ENCODE measurements at regions not wholly inside any gene's neighbourhood (a gene's known extent, or its start where the extent isn't known, plus 50 kb on each side); places are given as distances from the start of the nearest gene placed in this dataset.

- no peak for DNase-seq (ENCODE audit: low read depth)
Observed at GRCh38 chr13:74870865-74871264, 611.1 kb downstream of the TBC1D4 start.

GRCh38 chr13:74869846-74870245, 612.1 kb downstream of the TBC1D4 start:
- DNase-seq (ENCODE audit: low read depth), result no peak

DNA sequence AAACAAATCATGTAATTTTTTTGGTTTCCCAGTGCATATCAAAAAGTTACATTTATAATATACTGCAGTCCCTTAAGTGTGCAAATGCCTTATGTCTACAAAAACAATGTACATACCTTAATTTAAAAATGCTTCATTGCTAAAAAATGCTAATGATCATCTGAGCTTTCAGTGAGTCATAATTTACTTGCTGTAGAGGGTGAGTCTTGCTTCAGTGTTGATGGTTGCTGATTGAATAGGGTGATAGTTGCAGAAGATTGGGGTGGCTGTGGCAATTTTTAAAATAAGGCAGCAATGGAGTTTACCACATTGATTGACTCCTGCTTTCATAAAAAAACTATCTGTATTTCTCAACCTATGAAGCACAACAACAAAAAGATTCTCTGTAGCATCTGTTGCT, 613.9 kb downstream of the TBC1D4 start:
- DNase-seq (ENCODE audit: low read depth), result no peak

DNA sequence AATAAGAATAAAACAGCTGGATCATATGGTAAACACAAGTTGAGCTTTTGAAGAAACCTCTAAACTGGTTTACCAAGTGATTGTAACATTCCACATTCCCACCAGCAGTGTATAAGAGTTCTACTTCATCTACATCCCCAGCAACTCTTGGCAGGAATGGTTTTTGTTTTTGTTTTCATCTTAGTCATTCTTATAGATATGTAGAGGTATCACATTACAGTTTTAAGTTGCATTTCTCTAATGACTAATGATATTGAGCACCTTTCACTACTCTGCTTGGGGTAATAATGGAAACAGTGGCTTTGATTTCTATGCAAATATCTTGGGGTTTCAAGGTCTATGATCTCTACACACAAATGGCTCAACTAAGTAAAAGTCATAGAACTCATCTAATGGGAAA, 614.5 kb downstream of the TBC1D4 start:
- DNase-seq (ENCODE audit: low read depth), result no peak

GRCh38 chr13:74866101-74866500, 615.9 kb downstream of the TBC1D4 start:
- no peak for DNase-seq (ENCODE audit: low read depth)

DNA sequence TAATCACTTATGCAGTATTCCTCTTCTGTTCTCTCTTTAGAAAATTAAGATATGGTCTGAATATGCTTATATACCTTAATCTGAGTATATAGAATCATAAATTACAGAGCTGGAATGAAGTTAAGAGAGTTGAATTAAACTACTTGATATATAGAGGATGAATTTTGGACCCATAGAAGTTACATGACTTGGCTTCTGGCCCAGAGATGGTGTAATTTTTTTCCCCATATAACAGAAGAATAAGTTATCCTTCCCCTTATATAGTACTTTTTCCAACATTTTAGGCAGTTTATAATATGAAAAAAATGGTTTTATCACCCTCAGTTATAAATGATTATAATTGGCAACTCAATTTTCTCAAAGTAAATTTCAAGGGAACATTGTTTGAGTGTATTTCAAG, 616.3 kb downstream of the TBC1D4 start:
- DNase-seq (ENCODE audit: low read depth), result no peak

DNA sequence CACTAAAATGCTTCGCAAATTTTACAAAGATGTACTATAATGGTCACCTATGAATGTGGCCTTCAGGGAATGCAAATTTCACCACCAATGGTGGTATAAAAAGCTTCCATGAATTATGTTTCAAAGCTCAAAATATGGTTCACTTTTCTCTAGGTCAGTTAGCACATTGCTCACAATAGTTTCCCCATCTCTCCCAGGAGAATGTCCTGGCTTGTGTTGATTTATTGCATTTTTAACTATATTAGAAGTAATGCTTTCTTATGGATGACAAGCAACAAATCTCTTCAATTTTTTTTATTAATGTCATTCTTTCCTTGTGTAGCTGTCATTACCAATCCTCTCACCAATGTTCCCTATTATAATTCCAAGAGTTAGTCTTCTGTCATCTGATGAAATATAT, 621.2 kb downstream of the TBC1D4 start:
- DNase-seq (ENCODE audit: low read depth), result no peak

- DNase-seq (ENCODE audit: low read depth), result no peak
Observed at GRCh38 chr13:74850893-74851292, 631.1 kb downstream of the TBC1D4 start.

DNA sequence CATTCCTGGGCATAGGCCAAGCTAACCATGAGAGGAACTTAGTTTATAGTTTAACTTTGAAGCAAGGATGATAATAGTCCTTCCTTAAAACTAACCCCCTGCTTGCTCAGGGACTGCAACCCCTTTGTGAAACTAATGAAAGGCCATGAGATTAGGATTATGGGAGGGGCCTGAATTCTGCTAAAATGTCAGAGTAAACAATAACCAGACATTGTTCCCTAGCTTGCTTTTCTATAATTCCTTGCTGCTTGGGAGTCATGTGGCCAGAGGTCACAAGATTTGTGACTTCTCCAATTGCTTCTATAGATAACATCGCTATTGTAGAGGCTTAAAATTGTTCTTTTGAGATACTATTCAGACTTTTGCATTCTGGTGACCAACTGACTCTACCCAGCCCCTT, 634.0 kb downstream of the TBC1D4 start:
- DNase-seq (ENCODE audit: low read depth), result no peak

GRCh38 chr13:74845806-74846205, 636.2 kb downstream of the TBC1D4 start:
- DNase-seq (ENCODE audit: low read depth), result no peak

- no peak for DNase-seq (ENCODE audit: low read depth)
Observed at GRCh38 chr13:74841651-74842050, 640.3 kb downstream of the TBC1D4 start.

GRCh38 chr13:74841123-74841522, 640.8 kb downstream of the TBC1D4 start:
- no peak for DNase-seq (ENCODE audit: low read depth)

- no peak for DNase-seq (ENCODE audit: low read depth)
Observed at GRCh38 chr13:74839656-74840055, 642.3 kb downstream of the TBC1D4 start.

DNA sequence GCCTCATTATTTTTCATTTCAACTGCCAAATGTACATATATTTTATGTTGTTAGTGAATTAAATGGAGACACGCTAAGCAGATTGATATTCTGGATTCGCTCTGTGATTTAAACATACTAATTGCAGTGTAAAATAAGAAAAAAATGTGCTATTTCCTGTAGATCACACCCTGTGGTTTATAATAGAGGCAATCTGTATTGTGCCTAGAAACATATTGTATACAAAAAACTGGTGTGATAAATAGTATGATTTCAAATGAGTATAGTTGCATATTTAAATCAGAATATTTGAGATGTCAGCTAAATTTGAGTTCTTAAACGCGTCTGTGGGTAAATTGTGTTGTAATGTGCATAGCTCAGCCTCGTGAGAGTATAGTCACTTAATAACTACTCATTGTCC, 643.9 kb downstream of the TBC1D4 start:
- DNase-seq (ENCODE audit: low read depth), result no peak

- DNase-seq (ENCODE audit: low read depth), result no peak
Observed at GRCh38 chr13:74836628-74837027, 645.3 kb downstream of the TBC1D4 start.

- DNase-seq (ENCODE audit: low read depth), result no peak
Observed at GRCh38 chr13:74835579-74835978, 646.4 kb downstream of the TBC1D4 start.

GRCh38 chr13:74825938-74826246, 656.1 kb downstream of the TBC1D4 start:
- DNase-seq (ENCODE audit: low read depth), result no peak

DNA sequence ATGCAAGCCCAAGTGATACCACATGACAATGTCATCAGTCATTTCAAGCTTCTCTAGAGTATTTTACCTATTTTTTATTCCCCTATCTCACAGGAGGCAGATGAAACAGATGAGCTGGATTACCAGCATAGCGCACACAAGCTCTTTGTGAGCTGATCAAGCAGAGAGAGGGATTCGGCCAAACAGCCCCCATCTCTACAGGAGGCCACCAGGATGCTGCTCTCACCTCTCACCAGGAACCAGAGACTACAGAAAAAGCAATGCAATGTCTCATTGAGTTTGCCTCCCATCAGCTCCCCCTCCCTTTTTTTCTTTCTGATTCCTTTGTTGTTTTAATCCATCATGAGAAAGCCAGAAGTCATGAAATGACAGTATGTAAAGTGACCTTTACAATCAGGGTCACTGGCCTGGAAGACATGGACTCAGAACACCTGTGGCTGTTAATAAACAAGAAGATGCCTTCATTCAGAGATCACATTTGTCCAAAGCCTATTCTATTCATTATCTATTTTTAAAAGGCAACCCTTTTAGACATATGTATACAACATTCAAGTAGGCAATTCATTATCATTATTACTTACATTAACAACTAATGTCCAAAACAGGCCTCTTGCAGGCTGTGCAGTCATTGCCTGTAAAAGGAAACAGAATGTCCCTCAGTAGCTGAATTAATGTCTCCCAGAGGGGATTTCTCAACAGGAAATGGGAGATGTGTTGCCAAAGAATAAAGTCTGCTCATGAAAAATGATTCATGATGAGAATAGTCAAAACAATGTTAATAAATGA, 656.6 kb downstream of the TBC1D4 start:
- no peak for DNase-seq (ENCODE audit: low read depth)

- DNase-seq (ENCODE audit: low read depth), result no peak
Observed at GRCh38 chr13:74820809-74821208, 661.2 kb downstream of the TBC1D4 start.

DNA sequence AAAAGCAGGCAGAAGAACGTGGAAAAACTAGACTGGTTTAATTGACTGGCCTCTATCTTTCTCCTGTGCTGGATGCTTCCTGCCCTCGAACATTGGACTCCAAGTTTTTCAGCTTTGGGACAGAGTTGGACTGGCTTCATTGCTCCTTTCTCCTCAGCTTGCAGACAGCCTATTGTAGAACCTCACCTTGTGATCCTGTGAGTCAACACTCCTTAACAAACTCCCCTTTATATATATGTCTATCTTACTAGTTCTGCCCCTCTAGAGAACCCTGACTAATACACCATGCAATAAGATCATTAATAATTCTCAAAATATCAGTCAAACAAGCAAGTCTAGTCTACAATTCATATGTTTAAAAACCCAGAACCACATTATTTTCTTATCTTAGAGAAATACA, 662.4 kb downstream of the TBC1D4 start:
- DNase-seq (ENCODE audit: low read depth), result no peak

DNA sequence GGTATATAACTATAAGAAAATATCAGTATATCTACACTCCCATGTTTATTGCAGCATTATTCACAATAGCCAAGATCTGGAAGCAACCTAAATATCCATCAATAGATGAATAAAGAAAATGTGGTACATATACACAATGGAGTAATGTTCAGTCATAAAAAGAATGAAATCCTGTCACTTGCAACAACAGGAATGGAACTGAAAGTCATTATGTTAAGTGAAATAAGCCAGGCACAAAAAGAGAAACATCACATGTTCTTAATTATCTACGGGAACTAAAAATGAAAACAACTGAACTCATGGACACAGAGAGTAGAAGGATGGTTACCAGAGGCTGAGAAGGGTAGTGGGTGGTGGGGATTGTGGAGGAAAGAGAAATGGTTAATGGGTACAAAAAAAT, 665.2 kb downstream of the TBC1D4 start:
- no peak for DNase-seq (ENCODE audit: low read depth)

DNA sequence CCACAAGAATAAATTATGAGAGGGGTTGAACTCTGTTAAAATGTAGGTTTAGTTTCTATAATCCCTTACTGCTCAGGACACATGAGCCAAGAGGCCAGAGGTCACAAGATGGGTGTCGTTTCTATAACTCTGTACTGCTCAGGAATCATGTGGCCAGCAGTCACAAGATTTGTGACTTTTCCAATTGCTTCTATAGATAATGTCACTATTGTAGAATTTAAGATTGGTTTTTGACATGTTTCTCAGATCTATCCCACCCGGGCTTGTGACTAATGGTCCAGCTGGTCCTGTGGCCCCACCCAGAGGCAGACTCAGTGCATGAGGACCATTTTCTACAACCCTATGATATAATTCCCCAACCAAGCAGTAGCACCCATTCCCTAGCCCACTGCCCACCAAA, 662.0 kb upstream of the KLF12 start:
- no peak for DNase-seq (ENCODE audit: low read depth)

DNA sequence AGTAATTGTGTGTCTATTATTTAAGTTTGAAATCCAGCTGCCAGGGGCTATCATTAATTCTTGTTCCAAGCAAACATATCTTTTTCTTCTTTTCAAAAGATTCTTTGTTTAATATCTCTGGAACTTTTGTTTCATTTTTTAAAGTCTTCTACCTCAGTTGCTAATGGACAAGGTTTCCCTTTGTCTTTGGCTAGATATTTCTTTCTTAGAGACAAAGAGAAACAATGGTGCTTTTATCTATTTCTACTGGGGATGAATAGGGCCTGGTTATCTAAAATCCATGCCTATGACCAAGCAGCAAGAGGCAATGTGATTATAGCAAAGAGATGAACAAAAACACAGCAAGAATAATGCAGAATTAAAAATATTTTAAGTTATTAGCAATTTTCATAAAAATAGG, 661.3 kb upstream of the KLF12 start:
- DNase-seq (ENCODE audit: low read depth), result no peak

DNA sequence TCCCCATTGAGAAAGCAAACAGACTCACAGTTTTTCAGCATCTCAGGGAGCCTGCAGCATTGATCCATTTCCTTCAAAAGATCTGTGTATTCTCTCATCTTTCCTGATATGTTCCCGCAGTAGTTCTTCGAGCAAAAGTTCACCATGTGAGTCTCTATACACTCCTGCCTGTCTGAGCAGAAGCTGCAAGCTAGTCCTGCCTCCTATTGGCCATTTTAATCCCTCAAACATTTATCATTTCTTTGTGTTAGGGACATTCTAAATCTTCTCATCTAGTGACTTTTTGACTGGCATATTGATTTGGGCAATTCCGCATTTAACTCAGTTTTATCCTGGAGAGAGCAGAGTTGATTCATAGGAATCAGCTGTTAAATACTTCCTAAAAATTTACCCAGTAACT, 660.4 kb upstream of the KLF12 start:
- no peak for DNase-seq (ENCODE audit: low read depth)

- DNase-seq (ENCODE audit: low read depth), result no peak
Observed at GRCh38 chr13:74794147-74794546, 659.9 kb upstream of the KLF12 start.
